NCI-H748 treated with DMSO at 0.1 percent for 48 hours (cell line): ENCODE measurements at regions not wholly inside any gene's neighbourhood (a gene's known extent, or its start where the extent isn't known, plus 50 kb on each side); places are given as distances from the start of the nearest gene placed in this dataset.
"Not testable (repeated sequence)": the region's sequence is repeated elsewhere in the genome, so short reads cannot be mapped to it uniquely, and the experiment has no call there.

Experiments
- DNase-seq: peaks from one replicate; lab custom pipeline; 2025; lab: John Stamatoyannopoulos, UW

GRCh38 chr5:99587983-99588382, 659.2 kb upstream of the CHD1 start:
- DNase-seq = no peak

DNA sequence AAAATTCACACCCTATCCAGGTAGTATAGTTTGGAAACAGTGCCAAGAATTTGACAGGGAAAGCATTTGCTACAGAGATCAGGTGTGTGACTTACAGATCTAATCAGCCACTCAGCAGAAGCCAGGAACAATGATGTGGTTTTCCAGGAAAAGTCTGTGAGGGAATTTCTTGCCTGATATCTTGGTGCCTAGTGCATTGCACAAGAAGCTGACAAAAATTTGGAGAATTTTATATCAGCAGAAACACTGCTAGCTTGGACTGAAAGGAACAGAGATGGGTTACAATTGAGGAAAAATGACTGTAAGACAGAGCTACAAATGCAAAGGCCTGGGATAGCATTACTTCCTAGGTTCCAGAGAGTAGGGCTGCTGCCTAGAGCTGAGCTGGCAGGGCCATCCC, 658.1 kb upstream of the CHD1 start:
- DNase-seq = no peak

- DNase-seq = not testable (repeated sequence)
These were observed 652.4 kb upstream of the CHD1 start for GRCh38 chr5:99581204-99581603.

GRCh38 chr5:99562937-99563627, 634.3 kb upstream of the CHD1 start:
- not testable (repeated sequence) for DNase-seq

GRCh38 chr5:99553211-99553810, 624.5 kb upstream of the CHD1 start:
- DNase-seq = no peak

DNA sequence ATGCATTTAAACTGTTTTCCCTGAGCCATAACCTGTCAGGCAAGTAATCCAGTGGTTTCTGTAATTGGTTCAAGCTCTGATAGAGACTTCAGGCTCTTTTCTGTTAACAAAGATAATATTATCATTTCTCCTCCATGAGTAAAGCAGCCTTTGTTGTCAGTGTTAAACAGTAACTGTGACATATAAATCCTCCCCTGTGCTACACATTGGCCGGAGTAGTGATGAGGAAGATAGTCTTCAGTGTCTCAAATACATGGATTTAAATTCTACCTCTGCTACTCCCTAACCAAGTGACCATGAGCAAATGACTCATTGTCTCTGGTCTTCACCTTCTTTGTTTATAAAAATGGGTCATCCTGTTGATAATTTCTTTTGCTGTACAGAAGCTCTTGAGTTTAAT, 615.5 kb upstream of the CHD1 start:
- peak; percentile 16 for DNase-seq

DNA sequence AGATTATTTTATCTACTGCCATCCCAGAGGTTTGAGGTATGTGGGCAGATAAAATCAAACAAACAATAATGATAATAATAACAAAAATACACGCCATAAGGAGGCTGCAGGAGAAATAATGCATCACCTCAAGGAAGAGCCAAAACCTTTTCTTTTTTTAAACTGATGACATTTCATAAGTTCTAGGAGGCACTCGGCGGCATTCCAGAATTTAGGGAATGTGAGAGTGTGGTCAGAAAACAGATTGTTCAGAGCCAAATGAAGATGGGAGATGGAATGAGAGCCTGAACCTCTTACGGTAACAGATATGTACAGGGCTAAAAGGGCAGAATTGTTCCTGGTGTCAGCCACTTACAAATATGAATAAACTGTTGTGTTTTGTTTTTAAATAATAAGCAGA, 615.0 kb upstream of the CHD1 start:
- no peak for DNase-seq

DNA sequence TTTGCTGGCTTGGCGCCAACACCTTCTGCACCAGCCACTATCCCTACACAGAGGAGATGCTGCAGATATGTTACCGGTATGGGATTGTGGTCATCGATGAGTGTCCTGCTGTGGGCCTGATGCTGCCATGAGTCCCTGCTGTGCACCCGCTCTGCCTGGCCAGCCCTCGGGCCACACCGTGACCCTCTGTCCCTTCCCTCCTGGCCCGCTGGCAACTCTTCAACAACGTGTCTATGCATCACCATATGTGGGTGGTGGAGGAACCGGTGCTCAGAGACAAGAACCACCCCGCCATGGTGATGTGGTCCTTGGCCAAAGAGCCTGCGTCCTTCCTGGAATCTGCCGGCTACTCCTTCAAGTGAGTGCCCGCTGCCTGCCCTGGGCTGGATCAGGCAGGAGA, 605.4 kb upstream of the CHD1 start:
- not testable (repeated sequence) for DNase-seq

DNA sequence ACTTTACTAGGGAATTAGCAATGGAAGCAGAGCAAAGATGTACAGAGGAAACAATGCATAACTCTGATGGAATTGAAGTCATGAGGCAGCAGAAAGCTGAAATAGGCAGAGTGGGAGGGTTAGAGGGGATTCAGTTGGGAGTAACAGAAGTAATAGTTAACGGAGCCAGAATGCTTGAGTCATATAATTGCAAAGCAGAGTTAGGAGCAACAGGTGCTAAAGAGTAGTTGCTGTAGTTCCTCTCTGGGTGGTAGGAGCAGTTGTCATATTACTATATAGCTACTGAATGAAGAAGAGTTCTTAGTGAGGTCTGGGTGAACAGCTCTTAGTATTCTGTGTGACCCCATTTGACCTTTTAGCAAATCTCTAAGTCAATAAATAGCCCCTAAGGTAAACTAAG, 592.9 kb upstream of the CHD1 start:
- DNase-seq = not testable (repeated sequence)

- not testable (repeated sequence) for DNase-seq
These were observed 587.2 kb upstream of the CHD1 start for GRCh38 chr5:99515864-99516490.

GRCh38 chr5:99510237-99510866, 581.5 kb upstream of the CHD1 start:
- DNase-seq = not testable (repeated sequence)

DNA sequence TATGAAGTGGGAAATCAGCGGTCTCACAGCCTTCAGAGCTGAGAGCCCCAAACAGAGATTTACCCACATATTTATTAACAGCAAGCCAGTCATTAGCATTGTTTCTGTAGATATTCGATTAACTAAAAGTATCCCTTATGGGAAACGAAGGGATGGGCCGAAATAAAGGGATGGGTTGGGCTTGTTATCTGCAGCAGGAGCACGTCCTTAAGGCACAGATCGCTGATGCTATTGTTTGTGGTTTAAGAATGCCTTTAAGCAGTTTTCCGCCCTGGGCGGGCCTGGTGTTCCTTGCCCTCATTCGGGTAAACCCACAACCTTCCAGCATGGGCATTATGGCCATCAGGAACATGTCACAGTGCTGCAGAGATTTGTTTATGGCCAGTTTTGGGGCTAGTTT, 580.3 kb upstream of the CHD1 start:
- DNase-seq = not testable (repeated sequence)

GRCh38 chr5:99495456-99495855, 566.6 kb upstream of the CHD1 start:
- not testable (repeated sequence) for DNase-seq

DNA sequence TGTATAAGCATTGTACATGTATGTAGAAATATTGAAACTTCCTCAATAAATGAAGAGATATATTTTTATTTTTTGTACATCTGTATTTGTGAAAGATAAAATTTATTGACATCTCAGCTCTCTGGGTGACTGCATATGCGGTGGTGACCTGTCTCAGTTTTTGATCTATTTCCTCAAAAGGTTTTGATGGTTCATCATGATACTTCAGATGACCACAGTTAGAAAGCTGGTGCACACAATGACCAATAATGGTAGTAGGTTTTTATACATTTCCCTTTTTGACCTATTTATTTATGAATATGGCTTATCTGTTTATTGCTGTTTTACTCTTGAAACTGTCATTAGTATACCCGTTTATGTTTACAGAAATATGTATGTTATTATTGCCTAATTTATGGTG, 549.6 kb upstream of the CHD1 start:
- not testable (repeated sequence) for DNase-seq

DNA sequence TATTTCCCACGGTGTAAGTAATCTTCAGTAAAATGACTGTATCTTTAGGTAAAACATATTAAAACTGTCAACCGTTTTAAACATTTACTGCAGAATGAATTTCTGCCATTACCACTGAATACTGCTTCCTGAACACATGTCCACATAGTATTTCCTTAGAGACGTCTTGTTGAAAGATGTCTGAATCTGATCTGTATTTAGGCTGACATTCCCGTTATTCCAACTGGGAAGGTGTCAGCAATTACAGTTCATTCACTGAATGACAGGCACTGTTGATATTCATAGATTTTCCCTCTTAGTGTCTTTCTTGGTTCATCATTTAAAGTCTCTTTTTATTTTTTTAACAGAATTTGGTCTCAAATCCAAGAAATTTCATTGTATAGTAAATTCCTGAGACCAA, 544.5 kb upstream of the CHD1 start:
- DNase-seq = not testable (repeated sequence)

DNA sequence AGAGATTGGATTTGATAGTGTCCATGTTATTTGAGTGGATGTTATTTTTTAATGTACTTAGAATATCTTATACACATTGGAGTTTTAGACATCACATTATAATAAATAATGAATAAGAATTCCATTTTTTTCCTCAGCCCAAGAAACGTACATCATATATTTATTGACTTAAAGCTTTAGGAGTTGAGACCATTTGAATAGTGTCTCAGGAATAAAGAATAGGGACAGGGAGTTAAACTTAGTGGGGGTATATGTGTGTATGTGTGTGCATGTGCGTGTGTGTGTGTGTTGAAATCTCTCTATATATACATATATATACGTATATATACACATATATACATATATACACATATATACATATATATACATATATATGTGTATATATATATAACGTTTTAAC, 542.9 kb upstream of the CHD1 start:
- DNase-seq = not testable (repeated sequence)

- not testable (repeated sequence) for DNase-seq
These were observed 542.4 kb upstream of the CHD1 start for GRCh38 chr5:99471178-99471577.

DNA sequence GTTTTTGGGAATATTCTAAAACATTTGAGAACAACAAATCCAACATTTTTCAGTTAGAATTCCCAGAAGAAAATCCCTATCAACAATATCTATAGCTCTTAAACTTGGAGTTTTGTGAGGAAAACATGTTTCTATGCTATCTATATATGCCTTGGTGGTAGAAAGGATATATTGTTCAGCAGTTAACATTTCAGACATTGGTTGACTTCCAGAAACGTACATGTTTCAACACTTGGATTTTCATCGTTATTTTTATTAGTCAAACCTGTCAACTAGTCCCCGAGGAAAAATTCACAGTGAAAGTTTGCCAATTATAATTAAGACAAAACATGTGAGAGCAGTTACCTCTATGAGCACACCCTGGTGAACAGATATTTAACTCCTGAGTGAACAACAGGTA, 541.8 kb upstream of the CHD1 start:
- DNase-seq = not testable (repeated sequence)

- no peak for DNase-seq
These were observed 531.9 kb upstream of the CHD1 start for GRCh38 chr5:99460701-99461100.

DNA sequence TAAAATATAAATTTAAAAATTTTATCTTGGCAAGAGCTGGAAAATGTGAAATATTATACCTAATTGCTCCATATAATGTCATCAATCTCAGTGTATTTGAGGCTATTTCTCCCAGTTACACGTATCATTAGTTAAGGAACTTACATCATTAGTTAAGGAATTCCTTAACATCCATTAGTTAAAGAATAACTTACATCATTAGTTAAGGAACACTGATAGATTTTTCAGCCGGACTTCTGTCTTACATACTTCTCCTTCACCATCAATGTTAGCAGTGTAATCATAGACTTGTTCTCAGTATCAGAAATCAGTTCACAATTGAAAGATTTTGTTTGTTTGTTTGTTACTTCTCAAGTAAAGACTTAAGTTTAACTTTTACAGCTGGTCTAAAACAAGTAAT, 524.4 kb upstream of the CHD1 start:
- DNase-seq = no peak

DNA sequence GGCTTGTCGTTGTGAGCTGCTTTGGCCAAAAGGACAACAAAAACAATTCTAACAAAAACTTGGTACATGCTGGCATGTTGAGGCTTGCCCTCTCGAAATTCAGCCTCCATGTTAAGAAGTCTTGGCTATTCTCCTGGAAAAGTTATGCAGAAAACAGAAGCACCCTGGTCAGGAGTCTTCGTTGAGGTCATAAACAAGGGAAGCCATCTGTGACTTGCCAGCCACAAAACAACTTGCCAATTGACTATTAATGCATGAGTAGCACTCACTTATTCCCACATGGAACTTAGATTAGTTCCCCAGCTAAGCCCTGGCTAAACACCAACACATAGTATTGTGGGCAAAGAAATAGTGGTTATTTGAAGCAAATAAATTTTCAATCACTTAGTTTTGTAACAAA, 521.0 kb upstream of the CHD1 start:
- DNase-seq = no peak

DNA sequence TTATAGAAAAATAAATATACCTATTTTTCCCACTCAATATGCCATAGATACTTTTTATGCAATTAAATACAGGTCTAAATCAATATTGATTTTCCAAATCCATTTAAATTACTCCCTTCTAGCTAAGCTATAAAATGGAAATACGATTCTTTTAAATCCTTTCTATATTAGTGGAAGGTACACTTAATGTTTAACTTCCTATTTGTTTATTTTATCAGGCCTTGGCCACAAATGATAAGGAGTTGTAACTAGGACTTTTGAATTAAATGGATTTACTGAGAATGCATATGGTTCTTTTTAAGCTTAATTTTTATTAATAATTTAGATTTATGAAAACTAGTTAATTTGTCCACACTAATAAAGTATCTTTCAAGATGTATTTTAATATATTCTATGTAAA, 517.0 kb upstream of the CHD1 start:
- DNase-seq = no peak

GRCh38 chr5:99441235-99441634, 512.4 kb upstream of the CHD1 start:
- no peak for DNase-seq
